ENCODE measurements at regions not wholly inside any gene's neighbourhood (a gene's known extent, or its start where the extent isn't known, plus 50 kb on each side); places are given as distances from the start of the nearest gene placed in this dataset.

DNA sequence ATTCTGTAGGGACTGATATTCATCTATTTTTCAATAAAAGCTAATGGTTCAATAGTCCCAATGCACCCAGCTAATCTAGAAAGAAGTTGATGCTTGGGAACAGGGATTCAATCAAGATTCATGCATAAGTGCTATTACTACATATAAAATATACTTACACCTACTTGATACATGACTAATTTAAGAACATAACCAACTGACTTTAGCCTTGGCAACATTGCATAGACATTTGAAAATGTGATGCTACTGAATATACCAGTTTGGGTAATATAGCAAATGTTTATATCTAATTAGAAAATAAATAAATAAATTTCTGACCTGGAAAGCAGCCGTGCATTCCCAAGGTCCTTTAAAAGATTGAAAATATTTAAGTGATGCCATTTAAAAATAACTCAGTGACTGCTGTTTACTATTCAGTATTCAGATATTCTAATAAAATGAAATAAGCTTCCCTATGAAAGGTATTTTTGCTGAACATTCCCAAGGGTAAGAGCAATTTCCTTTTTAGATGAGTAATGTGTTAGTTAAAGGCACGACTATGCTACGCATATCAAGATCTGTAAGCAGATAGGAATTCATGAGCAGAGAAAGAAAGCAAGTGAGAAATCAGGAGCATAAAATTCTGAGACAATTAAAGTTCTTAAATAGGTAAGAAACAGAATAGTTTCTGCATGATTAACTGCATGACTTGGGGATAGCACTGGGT lies 160.6 kb upstream of the SYT1 start:
- TF ChIP-seq, protein P1, sequence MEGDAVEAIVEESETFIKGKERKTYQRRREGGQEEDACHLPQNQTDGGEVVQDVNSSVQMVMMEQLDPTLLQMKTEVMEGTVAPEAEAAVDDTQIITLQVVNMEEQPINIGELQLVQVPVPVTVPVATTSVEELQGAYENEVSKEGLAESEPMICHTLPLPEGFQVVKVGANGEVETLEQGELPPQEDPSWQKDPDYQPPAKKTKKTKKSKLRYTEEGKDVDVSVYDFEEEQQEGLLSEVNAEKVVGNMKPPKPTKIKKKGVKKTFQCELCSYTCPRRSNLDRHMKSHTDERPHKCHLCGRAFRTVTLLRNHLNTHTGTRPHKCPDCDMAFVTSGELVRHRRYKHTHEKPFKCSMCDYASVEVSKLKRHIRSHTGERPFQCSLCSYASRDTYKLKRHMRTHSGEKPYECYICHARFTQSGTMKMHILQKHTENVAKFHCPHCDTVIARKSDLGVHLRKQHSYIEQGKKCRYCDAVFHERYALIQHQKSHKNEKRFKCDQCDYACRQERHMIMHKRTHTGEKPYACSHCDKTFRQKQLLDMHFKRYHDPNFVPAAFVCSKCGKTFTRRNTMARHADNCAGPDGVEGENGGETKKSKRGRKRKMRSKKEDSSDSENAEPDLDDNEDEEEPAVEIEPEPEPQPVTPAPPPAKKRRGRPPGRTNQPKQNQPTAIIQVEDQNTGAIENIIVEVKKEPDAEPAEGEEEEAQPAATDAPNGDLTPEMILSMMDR (conservative IDR thresholded peaks at IDR 0.05 in 1 of 2, IDR thresholded peaks at IDR 0.05 in 1 of 2; ENCODE audit: extremely low read depth in 1 of 2, insufficient read depth in 1 of 2, low read depth in 1 of 2, low read length in 2 of 2) = no peak
- TF ChIP-seq EZH2 (IDR thresholded peaks at IDR 0.05; ENCODE audit: borderline replicate concordance, low read length) = no peak

Measured in mammary epithelial cell (primary cell).